K562 (cell line): ENCODE measurements at regions not wholly inside any gene's neighbourhood (a gene's known extent, or its start where the extent isn't known, plus 50 kb on each side); places are given as distances from the start of the nearest gene placed in this dataset.

Experiments used
- ATAC-seq: fragments of 200-7000 bp; cut with Tn5 transposase; 3 replicates; pipeline ENCODE4 v1.9.1; 2020; ENCODE audit warnings: moderate library complexity
- BruUV-seq: library from RNA; stranded (reverse); fragments of 400-500 nt; replicated peaks from 2 replicates; lab custom pipeline; 2021; lab: Mats Ljungman, UMichigan
- CTCF ChIA-PET: fragments of 300-600 bp; formaldehyde crosslinking; extraction: SDS; loops from one replicate; lab custom pipeline; 2021; ENCODE audit warnings: low intra/inter-chr PET ratio; lab: Yijun Ruan, JAX
- POLR2A ChIA-PET: fragments of 300-600, 350-650 bp; sonication (Branson Sonifier 250); formaldehyde crosslinking; extraction: SDS; loops from one replicate; lab custom pipeline; 2021; ENCODE audit warnings: antibody characterized with exemption, inconsistent platforms; lab: Yijun Ruan, JAX
- DNase-seq, 4 experiments: peaks; one replicate each; pipeline versions ENCODE4 v3.0.0 to v3.0.0-alpha.2; 2011 to 2018; ENCODE audit warnings: low spot score in 3 of 4, mixed read lengths in 3 of 4; ENCODE audit errors: extremely low read depth in 1 of 4
- FAIRE-seq: peaks from 2 replicates; lab custom pipeline; 2011; peaks lifted over from hg19 to GRCh38; lab: Jason Lieb, UNC
- H2AFZ ChIP-seq: 2 replicates; pipeline ENCODE4 v1.6.0; 2011; ENCODE audit warnings: low read depth, low read length, control low read depth, inconsistent platforms
- H3K27ac ChIP-seq: fragments of 200-600 bp; 3 replicates; pipeline ENCODE4 v1.8.0; 2011; ENCODE audit warnings: low read depth, mild to moderate bottlenecking, control low read depth, inconsistent platforms, low read length, moderate library complexity, mixed read lengths; ENCODE audit errors: extremely low read depth
- H3K27me3 ChIP-seq, 2 experiments: fragments of 300-600 bp in 1 of 2; 2 replicates in 1 of 2; 3 replicates in 1 of 2; pipeline versions ENCODE4 v1.6.0 to v1.8.0; 2011; ENCODE audit warnings: inconsistent platforms in 2 of 2, low read length in 2 of 2, mild to moderate bottlenecking in 1 of 2, mixed read lengths in 1 of 2, moderate library complexity in 1 of 2; ENCODE audit not compliant: control insufficient read depth in 2 of 2, insufficient read depth in 2 of 2
- H3K36me3 ChIP-seq: fragments of 300-600 bp; 3 replicates; pipeline ENCODE4 v1.8.0; 2011; ENCODE audit warnings: mild to moderate bottlenecking, low read length, inconsistent platforms; ENCODE audit not compliant: control insufficient read depth, insufficient read depth
- H3K4me1 ChIP-seq, 2 experiments: fragments of 200-600 bp in 1 of 2; replicated peaks in 1 of 2; 2 replicates in 1 of 2; 3 replicates in 1 of 2; pipeline versions ENCODE4 v1.5.1 to v1.8.0; 2011; ENCODE audit warnings: inconsistent platforms in 2 of 2, low read length in 2 of 2, mild to moderate bottlenecking in 1 of 2, mixed read lengths in 1 of 2, moderate library complexity in 1 of 2; ENCODE audit not compliant: control insufficient read depth in 2 of 2, insufficient read depth in 2 of 2
- H3K4me2 ChIP-seq: 2 replicates; pipeline ENCODE4 v1.6.1; 2011; ENCODE audit warnings: low read length, control low read depth, inconsistent platforms, mixed read lengths; ENCODE audit not compliant: insufficient read depth
- H3K4me3 ChIP-seq: fragments of 200-600 bp; sonication (generic), shearing (Covaris generic); 2 replicates; pipeline ENCODE4 v1.5.1; 2016; ENCODE audit warnings: control low read depth, inconsistent platforms
- H3K79me2 ChIP-seq: fragments of 200-600 bp; 3 replicates; pipeline ENCODE4 v1.8.0; 2011; ENCODE audit warnings: low read length, inconsistent platforms; ENCODE audit not compliant: control insufficient read depth, insufficient read depth
- H3K9ac ChIP-seq, 2 experiments: 2 replicates each; pipeline versions ENCODE4 v1.6.0 to v1.6.1; 2011; ENCODE audit warnings: low read depth in 2 of 2, low read length in 2 of 2, control low read depth in 1 of 2, inconsistent platforms in 1 of 2, mild to moderate bottlenecking in 1 of 2, mixed read lengths in 1 of 2; ENCODE audit not compliant: insufficient read depth in 1 of 2
- H3K9me1 ChIP-seq: one replicate; pipeline ENCODE4 v1.6.0; 2011; ENCODE audit warnings: inconsistent platforms, mild to moderate bottlenecking, low read length, moderate library complexity; ENCODE audit not compliant: control insufficient read depth, insufficient read depth
- H3K9me3 ChIP-seq: replicated peaks from 2 replicates; pipeline ENCODE4 v1.5.1; 2011; ENCODE audit warnings: low read depth, low read length, inconsistent platforms; ENCODE audit not compliant: control insufficient read depth, insufficient read depth
- H4K20me1 ChIP-seq: replicated peaks from 2 replicates; pipeline ENCODE4 v1.6.1; 2011; ENCODE audit warnings: low read length, inconsistent platforms, mixed read lengths; ENCODE audit not compliant: control insufficient read depth, insufficient read depth
- BHLHE40 ChIP-seq: IDR thresholded peaks from 2 replicates; pipeline ENCODE4 v1.6.1; 2011; ENCODE audit warnings: low read length, improper control_type of control experiment
- DDX20 ChIP-seq: fragments of 450-650 bp; IDR thresholded peaks from 2 replicates; pipeline ENCODE4 v1.6.1; 2016; ENCODE audit warnings: missing genetic modification characterization, low read depth, mild to moderate bottlenecking, missing compliant biosample characterization, moderate library complexity
- ETV6 ChIP-seq, 3 experiments: fragments of 150-350 bp in 1 of 3; sonication (generic) in 1 of 3; formaldehyde crosslinking in 1 of 3; IDR thresholded peaks; 2 replicates each; pipeline versions ENCODE4 v1.6.1 to v1.8.0; 2014 to 2022; ENCODE audit warnings: borderline replicate concordance in 2 of 3, low read depth in 2 of 3, antibody characterized with exemption in 1 of 3, low read length in 1 of 3, mild to moderate bottlenecking in 1 of 3, missing genetic modification reagents in 1 of 3
- FOXK2 ChIP-seq, 2 experiments: fragments of 450-650 bp; IDR thresholded peaks in 1 of 2; conservative IDR thresholded peaks in 1 of 2; 2 replicates each; pipeline ENCODE4 v1.6.1; 2016; ENCODE audit warnings: low read depth in 2 of 2, mild to moderate bottlenecking in 1 of 2
- HMG20B ChIP-seq: fragments of 250-450 bp; sonication (Bioruptor Pico); IDR thresholded peaks from 2 replicates; pipeline ENCODE4 v1.5.0; 2021; ENCODE audit warnings: mild to moderate bottlenecking
- KDM4B ChIP-seq, 2 experiments: fragments of 450-650 bp in 1 of 2; sonication (generic) in 1 of 2; IDR thresholded peaks; 2 replicates each; pipeline ENCODE4 v1.6.1; 2016 to 2017; ENCODE audit warnings: borderline replicate concordance in 2 of 2, antibody characterized with exemption in 1 of 2, low read depth in 1 of 2, mild to moderate bottlenecking in 1 of 2
- NCOA2 ChIP-seq, 2 experiments: fragments of 450-650 bp; IDR thresholded peaks; 2 replicates each; pipeline ENCODE4 v1.6.1; 2018; ENCODE audit warnings: mild to moderate bottlenecking in 2 of 2, moderate library complexity in 1 of 2; ENCODE audit not compliant: partially characterized antibody in 2 of 2
- PHF8 ChIP-seq: fragments of 200-600 bp; sonication (generic); IDR thresholded peaks from 2 replicates; pipeline ENCODE4 v1.6.1; 2012; ENCODE audit warnings: mixed run types, mild to moderate bottlenecking, inconsistent platforms, low read length, moderate library complexity, borderline replicate concordance
- SREBF1 ChIP-seq: fragments of 150-350 bp; IDR thresholded peaks from 2 replicates; pipeline ENCODE4 v1.6.1; 2014; ENCODE audit warnings: antibody characterized with exemption, low read depth, low read length, borderline replicate concordance
- TFAM ChIP-seq: fragments of 250-450 bp; sonication (Bioruptor Pico); conservative IDR thresholded peaks from 2 replicates; pipeline ENCODE4 v1.5.0; 2021; ENCODE audit warnings: mild to moderate bottlenecking, moderate library complexity
- WHSC1 ChIP-seq: IDR thresholded peaks from one replicate; pipeline ENCODE4 v1.6.1; 2012; ENCODE audit warnings: low read length, control low read depth, inconsistent platforms
- ZNF347 ChIP-seq: fragments of 450-650 bp; formaldehyde crosslinking; IDR thresholded peaks from 2 replicates; pipeline ENCODE4 v1.4.0; 2020; ENCODE audit warnings: low read depth, mild to moderate bottlenecking, moderate library complexity
- ZNF444 ChIP-seq: fragments of 250-450 bp; sonication (Bioruptor Pico); IDR thresholded peaks from 2 replicates; pipeline ENCODE4 v1.4.0; 2020; ENCODE audit warnings: mild to moderate bottlenecking, moderate library complexity
- WGBS: fragments of 100-300 bp; shearing (Covaris generic); methylation state at CpG from one replicate; pipeline ENCODE4 v1.1.6; 2016; ENCODE audit warnings: low coverage, mixed read lengths; ENCODE audit not compliant: insufficient coverage; ENCODE audit errors: missing lambda C conversion rate; 5-methylcytosine and 5-hydroxymethylcytosine counted together
- in situ Hi-C: fragments of 300-500 bp; cut with MboI; formaldehyde crosslinking; loops from 4 replicates; pipeline ENCODE4 v1.15.0; 2018; ENCODE audit warnings: inconsistent platforms, mixed read lengths
- intact Hi-C: fragments of 100-400 bp; cut with micrococcal nuclease; formaldehyde crosslinking; loops from 2 replicates; pipeline ENCODE4 v1.14.2; 2022
- TF ChIP-seq, protein P1 (sequence below): fragments of 450-650 bp; IDR thresholded peaks from 2 replicates; pipeline ENCODE4 v1.6.1; 2016; ENCODE audit warnings: mild to moderate bottlenecking
- TF ChIP-seq, protein P2 (sequence below): fragments of 450-650 bp; formaldehyde crosslinking; IDR thresholded peaks from 2 replicates; pipeline ENCODE4 v1.4.0; 2020; ENCODE audit warnings: mild to moderate bottlenecking, mixed read lengths

DNA sequence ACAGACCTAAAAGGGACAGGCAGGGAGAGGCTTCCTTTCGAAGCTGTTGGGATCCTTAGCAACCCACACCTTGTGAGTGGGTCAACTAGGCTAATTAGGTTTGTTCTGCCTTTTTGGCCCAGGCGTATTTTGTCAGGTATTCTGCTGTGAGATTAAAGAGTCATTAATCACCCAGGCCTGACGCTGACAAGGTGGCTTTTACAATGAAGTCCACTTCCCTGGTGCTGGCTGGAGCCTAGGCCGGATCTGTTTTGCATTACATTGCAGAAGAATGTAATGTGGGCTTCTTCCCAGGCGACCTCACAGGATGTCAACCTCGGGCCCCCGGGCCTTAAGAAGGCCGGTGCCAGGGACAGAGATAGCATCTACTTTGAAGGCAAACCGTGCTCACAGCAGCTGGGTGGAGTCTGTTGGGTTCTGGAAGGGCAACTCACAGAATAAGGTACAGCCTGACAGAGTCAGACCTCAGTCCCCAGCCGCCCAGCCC lies 76.9 kb downstream of the HES1 start (continued):
- no peak for TF ChIP-seq DDX20 (tag)
- no peak for TF ChIP-seq ZNF444
- TF ChIP-seq, protein P1, sequence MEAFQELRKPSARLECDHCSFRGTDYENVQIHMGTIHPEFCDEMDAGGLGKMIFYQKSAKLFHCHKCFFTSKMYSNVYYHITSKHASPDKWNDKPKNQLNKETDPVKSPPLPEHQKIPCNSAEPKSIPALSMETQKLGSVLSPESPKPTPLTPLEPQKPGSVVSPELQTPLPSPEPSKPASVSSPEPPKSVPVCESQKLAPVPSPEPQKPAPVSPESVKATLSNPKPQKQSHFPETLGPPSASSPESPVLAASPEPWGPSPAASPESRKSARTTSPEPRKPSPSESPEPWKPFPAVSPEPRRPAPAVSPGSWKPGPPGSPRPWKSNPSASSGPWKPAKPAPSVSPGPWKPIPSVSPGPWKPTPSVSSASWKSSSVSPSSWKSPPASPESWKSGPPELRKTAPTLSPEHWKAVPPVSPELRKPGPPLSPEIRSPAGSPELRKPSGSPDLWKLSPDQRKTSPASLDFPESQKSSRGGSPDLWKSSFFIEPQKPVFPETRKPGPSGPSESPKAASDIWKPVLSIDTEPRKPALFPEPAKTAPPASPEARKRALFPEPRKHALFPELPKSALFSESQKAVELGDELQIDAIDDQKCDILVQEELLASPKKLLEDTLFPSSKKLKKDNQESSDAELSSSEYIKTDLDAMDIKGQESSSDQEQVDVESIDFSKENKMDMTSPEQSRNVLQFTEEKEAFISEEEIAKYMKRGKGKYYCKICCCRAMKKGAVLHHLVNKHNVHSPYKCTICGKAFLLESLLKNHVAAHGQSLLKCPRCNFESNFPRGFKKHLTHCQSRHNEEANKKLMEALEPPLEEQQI, result no peak
- no peak for TF ChIP-seq FOXK2 (conservative IDR thresholded peaks at IDR 0.05 in 1 of 2, IDR thresholded peaks at IDR 0.05 in 1 of 2; ENCODE audit: low read depth in 2 of 2)
- TF ChIP-seq PHF8, result no peak

DNA sequence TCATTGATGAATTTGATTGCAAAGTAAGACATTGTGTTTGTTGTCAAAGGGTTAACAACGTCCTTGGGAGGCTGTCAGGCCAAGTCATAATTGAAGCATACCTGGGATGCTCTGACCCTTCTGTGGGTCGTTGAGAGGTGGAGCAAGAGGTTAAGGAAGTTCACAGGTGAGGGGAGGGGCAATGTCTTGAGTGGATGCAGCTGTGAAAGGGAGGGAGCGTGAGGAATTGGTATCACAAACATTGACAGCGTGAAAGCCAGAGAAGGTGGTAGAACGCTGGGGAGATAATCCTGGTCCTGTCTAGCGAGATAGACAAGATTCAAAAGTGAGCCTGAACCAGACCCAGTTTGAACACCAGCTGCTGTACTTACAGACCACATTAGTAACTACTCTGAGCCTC lies 79.4 kb downstream of the HES1 start:
- WGBS, result 24% methylated on average over 6 of the region's 6 CpGs
- intact Hi-C loops, result no loop called here
- Histone ChIP-seq H3K4me3 (no peak overlapping the region), H3K4me1 (peaks cover 15 to 22% of the 10 kb centered on the region in 2 experiments; a peak in 4 of 5 replicates), H3K27me3 (no peaks in the 10 kb centered on the region), H2AFZ (peak overlapping the region; percentile 49), H3K36me3 (no peaks in the 10 kb centered on the region), H3K79me2 (no peaks in the 10 kb centered on the region), H3K4me2 (no peak overlapping the region; the same call in 1 of the 2 replicates), H4K20me1 (no peaks in the 10 kb centered on the region), H3K9me3 (no peaks in the 10 kb centered on the region), H3K9me1 (no peaks in the 10 kb centered on the region), H3K27ac (no peak overlapping the region), H3K9ac (peak overlapping the region in 1 of 2 experiments; percentile 8; a peak in 1 of 4 replicates)
- BruUV-seq, result no TSS peak
- ChIA-PET CTCF (no interaction called here), POLR2A (interaction anchor here (0.7 kb wide), 1 partner anchor 342 kb away, joined by 3 read pairs; no protein-coding TSS in a partner anchor)
- no peak for ATAC-seq
- no peak for DNase-seq
- peak; percentile 23 for FAIRE-seq
- in situ Hi-C loops, result no loop called here
- TF ChIP-seq ETV6 (IDR thresholded peaks at IDR 0.05; ENCODE audit: borderline replicate concordance in 1 of 2, low read depth in 2 of 2, low read length in 1 of 2) (no peak), ETV6 (CRISPR knock-in tag; IDR thresholded peaks at IDR 0.05; ENCODE audit: borderline replicate concordance) (no peak), BHLHE40 (no peak), ZNF347 (CRISPR knock-in tag) (no peak), NCOA2 (IDR thresholded peaks at IDR 0.05; ENCODE audit: partially characterized antibody in 2 of 2) (no peak), WHSC1 (no peak), HMG20B (CRISPR knock-in tag) (no peak), KDM4B (IDR thresholded peaks at IDR 0.05; ENCODE audit: borderline replicate concordance in 2 of 2, low read depth in 1 of 2) (no peak), TFAM (CRISPR knock-in tag) (no peak), SREBF1 (no peak)
- TF ChIP-seq, protein P2, sequence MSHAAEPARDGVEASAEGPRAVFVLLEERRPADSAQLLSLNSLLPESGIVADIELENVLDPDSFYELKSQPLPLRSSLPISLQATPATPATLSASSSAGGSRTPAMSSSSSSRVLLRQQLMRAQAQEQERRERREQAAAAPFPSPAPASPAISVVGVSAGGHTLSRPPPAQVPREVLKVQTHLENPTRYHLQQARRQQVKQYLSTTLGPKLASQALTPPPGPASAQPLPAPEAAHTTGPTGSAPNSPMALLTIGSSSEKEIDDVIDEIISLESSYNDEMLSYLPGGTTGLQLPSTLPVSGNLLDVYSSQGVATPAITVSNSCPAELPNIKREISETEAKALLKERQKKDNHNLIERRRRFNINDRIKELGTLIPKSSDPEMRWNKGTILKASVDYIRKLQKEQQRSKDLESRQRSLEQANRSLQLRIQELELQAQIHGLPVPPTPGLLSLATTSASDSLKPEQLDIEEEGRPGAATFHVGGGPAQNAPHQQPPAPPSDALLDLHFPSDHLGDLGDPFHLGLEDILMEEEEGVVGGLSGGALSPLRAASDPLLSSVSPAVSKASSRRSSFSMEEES (CRISPR knock-in tag), result no peak
